Esophagus squamous epithelium (tissue), 5 donors: ENCODE measurements at regions not wholly inside any gene's neighbourhood (a gene's known extent, or its start where the extent isn't known, plus 50 kb on each side); places are given as distances from the start of the nearest gene placed in this dataset.

Experiments used
- DNase-seq: peaks from one replicate; lab custom pipeline; 2025; lab: John Stamatoyannopoulos, UW
- H3K27ac ChIP-seq, 4 donors: fragments of 200-600 bp; sonication (generic); one replicate each; pipeline ENCODE4 v1.5.1; 2016 to 2019; ENCODE audit warnings: mild to moderate bottlenecking in 1 of 4
- H3K27me3 ChIP-seq, 4 donors: fragments of 200-600 bp; sonication (generic); 1 replicate in 3 of 4; 2 replicates in 1 of 4; pipeline versions ENCODE4 v1.5.1 to v1.6.0; 2017 to 2021; ENCODE audit warnings: antibody characterized with exemption in 1 of 4
- H3K36me3 ChIP-seq, 3 donors: fragments of 200-600 bp; sonication (generic); one replicate each; pipeline ENCODE4 v1.5.1; 2016 to 2019
- H3K4me1 ChIP-seq, 3 donors: fragments of 200-600 bp; sonication (generic); one replicate each; pipeline ENCODE4 v1.5.1; 2017 to 2019
- H3K4me3 ChIP-seq, 4 donors: fragments of 200-600 bp; sonication (generic); 1 replicate in 3 of 4; 2 replicates in 1 of 4; pipeline ENCODE4 v1.5.1; 2016 to 2019; ENCODE audit warnings: mild to moderate bottlenecking in 2 of 4, moderate library complexity in 1 of 4
- H3K9me3 ChIP-seq, 3 donors: fragments of 200-600 bp; sonication (generic); one replicate each; pipeline ENCODE4 v1.5.1; 2016 to 2019
- CTCF ChIP-seq, 6 experiments: fragments of 450-650 bp in 4 of 6; fragments of 200-600 bp in 2 of 6; sonication (generic) in 2 of 6; IDR thresholded peaks; one replicate each; pipeline ENCODE4 v1.5.1; 2016 to 2019; ENCODE audit warnings: antibody characterized with exemption in 6 of 6, mild to moderate bottlenecking in 4 of 6, moderate library complexity in 4 of 6
- POLR2A ChIP-seq, 4 donors: fragments of 450-650 bp; IDR thresholded peaks; one replicate each; pipeline ENCODE4 v1.6.1; 2017; ENCODE audit warnings: antibody characterized with exemption in 4 of 4, mild to moderate bottlenecking in 4 of 4, moderate library complexity in 3 of 4
- WGBS, 2 donors: methylation state at CpG; one replicate each; pipeline ENCODE4 v1.1.5; 2018; 5-methylcytosine and 5-hydroxymethylcytosine counted together
- intact Hi-C: fragments of 100-400 bp; cut with DNase I; formaldehyde crosslinking; loops from one replicate; pipeline ENCODE4 v1.15.0; 2022
- donor health status: DM: yes; HTN: yes; CAD: no.

GRCh38 chr9:103116246-103116645 lies 121.1 kb downstream of the CYLC2 start:
- H3K27me3 ChIP-seq = no peaks in the 10 kb centered on the region
- TF ChIP-seq POLR2A (IDR thresholded peaks at IDR 0.05) (no peak), CTCF (IDR thresholded peaks at IDR 0.05) (no peak)
- H3K4me1 ChIP-seq = no peaks in the 10 kb centered on the region
- no peak overlapping the region for H3K27ac ChIP-seq
- 58 to 61% methylated on average over 2 of the region's 2 CpGs for WGBS, 2 donors
- intact Hi-C loops = no loop called here
- no peaks in the 10 kb centered on the region for H3K36me3 ChIP-seq
- H3K9me3 ChIP-seq = no peaks in the 10 kb centered on the region
- H3K4me3 ChIP-seq = no peak overlapping the region
- no peak for DNase-seq

- TF ChIP-seq CTCF (IDR thresholded peaks at IDR 0.05) = no peak
- TF ChIP-seq POLR2A (IDR thresholded peaks at IDR 0.05) = no peak
Measured at GRCh38 chr9:103126494-103126893, 131.4 kb downstream of the CYLC2 start.

GRCh38 chr9:103139891-103140290 lies 144.8 kb downstream of the CYLC2 start:
- no peak for DNase-seq
- Histone ChIP-seq H3K4me3 (no peak overlapping the region), H3K9me3 (no peaks in the 10 kb centered on the region), H3K4me1 (no peaks in the 10 kb centered on the region), H3K27ac (no peak overlapping the region), H3K27me3 (no peaks in the 10 kb centered on the region), H3K36me3 (no peaks in the 10 kb centered on the region)
- WGBS, 2 donors = 63 to 84% methylated on average over 2 of the region's 2 CpGs
- intact Hi-C loops = no loop called here
- TF ChIP-seq CTCF (IDR thresholded peaks at IDR 0.05) = no peak

More at GRCh38 chr9:103126494-103126893, 131.4 kb downstream of the CYLC2 start:
- no peak overlapping the region for H3K4me3 ChIP-seq
- no peaks in the 10 kb centered on the region for H3K4me1 ChIP-seq
- H3K36me3 ChIP-seq = no peaks in the 10 kb centered on the region
- H3K27ac ChIP-seq = no peak overlapping the region
- no peak for DNase-seq
- 63 to 84% methylated on average over 2 of the region's 2 CpGs for WGBS, 2 donors
- intact Hi-C loops = no loop called here
- peaks cover 0 to 30% (median 4%) of the 10 kb centered on the region in 3 donors for H3K9me3 ChIP-seq
- no peaks in the 10 kb centered on the region for H3K27me3 ChIP-seq

GRCh38 chr9:103152473-103152872 lies 157.3 kb downstream of the CYLC2 start:
- Histone ChIP-seq H3K4me3 (no peak overlapping the region), H3K9me3 (peaks cover 0 to 22% (median 2%) of the 10 kb centered on the region in 3 donors), H3K4me1 (no peaks in the 10 kb centered on the region), H3K27ac (no peak overlapping the region), H3K27me3 (no peaks in the 10 kb centered on the region), H3K36me3 (no peaks in the 10 kb centered on the region)
- intact Hi-C loops = no loop called here
- WGBS, 2 donors = 30 to 58% methylated on average over 1 to 2 of the region's 2 CpGs
- TF ChIP-seq POLR2A (IDR thresholded peaks at IDR 0.05) (no peak), CTCF (IDR thresholded peaks at IDR 0.05) (no peak)
- no peak for DNase-seq

GRCh38 chr9:103167530-103167929 lies 172.4 kb downstream of the CYLC2 start:
- no peaks in the 10 kb centered on the region for H3K36me3 ChIP-seq
- no peak for DNase-seq
- no peak overlapping the region for H3K4me3 ChIP-seq
- no peak overlapping the region for H3K27ac ChIP-seq
- H3K9me3 ChIP-seq = peaks cover 0 to 14% (median 0%) of the 10 kb centered on the region in 3 donors
- H3K4me1 ChIP-seq = no peaks in the 10 kb centered on the region
- 65 to 74% methylated on average over 4 of the region's 4 CpGs for WGBS, 2 donors
- no peaks in the 10 kb centered on the region for H3K27me3 ChIP-seq
- TF ChIP-seq POLR2A (IDR thresholded peaks at IDR 0.05) (no peak), CTCF (IDR thresholded peaks at IDR 0.05) (no peak)
- intact Hi-C loops = no loop called here
